Neural progenitor cell (in vitro differentiated cells): ENCODE measurements at regions not wholly inside any gene's neighbourhood (a gene's known extent, or its start where the extent isn't known, plus 50 kb on each side); places are given as distances from the start of the nearest gene placed in this dataset.

ENCODE experiments used
- CTCF ChIP-seq: fragments of 200-600 bp; sonication (generic); IDR thresholded peaks from 2 replicates; pipeline ENCODE4 v1.5.1; 2017; ENCODE audit warnings: antibody characterized with exemption, mild to moderate bottlenecking
- EZH2 ChIP-seq: fragments of 200-600 bp; sonication (generic); IDR thresholded peaks from 2 replicates; pipeline ENCODE4 v1.6.1; 2017; ENCODE audit warnings: antibody characterized with exemption, mild to moderate bottlenecking, moderate library complexity
- EZH2phosphoT487 ChIP-seq: fragments of 200-600 bp; sonication (generic); IDR thresholded peaks from 2 replicates; pipeline ENCODE4 v1.6.1; 2017; ENCODE audit warnings: antibody characterized with exemption

- no peak for TF ChIP-seq CTCF
- no peak for TF ChIP-seq EZH2
- no peak for TF ChIP-seq EZH2phosphoT487
Measured at GRCh38 chr20:7313047-7313446, 545.6 kb downstream of the BMP2 start.
